ENCODE measurements at regions not wholly inside any gene's neighbourhood (a gene's known extent, or its start where the extent isn't known, plus 50 kb on each side); places are given as distances from the start of the nearest gene placed in this dataset.

DNA sequence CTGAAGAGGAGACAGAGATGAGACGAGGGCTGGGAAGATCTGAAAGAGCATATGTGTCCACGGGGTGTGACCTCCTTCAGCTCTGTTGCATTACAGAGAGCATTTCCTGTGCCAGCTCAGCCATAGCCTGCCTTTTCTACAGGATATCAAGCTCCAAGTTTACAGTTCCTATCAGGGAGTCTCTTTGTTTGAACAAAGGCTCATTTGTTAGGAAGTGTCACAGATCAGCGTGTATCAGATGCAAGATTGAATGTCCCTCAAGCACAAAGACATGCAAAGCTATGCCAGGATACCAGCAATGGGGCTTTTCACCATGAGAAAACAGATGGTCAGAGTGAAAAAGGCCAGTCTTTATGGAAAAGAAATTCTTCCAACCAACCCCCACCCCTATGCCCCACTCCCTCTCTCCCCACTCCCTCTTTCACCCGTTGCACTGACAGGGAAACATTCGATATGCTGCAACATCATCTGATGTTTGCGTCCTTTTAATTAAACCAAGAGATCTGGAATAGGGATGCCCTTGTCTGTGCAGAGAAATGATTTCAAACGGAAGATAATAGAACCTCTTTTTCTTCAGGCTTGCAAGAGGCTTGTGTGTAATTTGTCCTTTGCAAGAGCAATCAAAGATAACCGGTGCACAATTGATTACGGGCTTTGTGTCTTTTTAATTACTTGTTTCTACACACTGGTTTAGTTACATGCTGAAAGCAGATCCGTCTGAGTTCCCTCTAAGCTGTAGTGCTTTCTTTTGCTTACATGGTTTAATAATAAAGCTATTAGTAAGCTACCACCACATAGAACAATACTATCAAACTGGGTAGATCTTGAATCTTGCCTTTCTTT, 263.1 kb upstream of the RGMB start:
- TF ChIP-seq, protein P1, sequence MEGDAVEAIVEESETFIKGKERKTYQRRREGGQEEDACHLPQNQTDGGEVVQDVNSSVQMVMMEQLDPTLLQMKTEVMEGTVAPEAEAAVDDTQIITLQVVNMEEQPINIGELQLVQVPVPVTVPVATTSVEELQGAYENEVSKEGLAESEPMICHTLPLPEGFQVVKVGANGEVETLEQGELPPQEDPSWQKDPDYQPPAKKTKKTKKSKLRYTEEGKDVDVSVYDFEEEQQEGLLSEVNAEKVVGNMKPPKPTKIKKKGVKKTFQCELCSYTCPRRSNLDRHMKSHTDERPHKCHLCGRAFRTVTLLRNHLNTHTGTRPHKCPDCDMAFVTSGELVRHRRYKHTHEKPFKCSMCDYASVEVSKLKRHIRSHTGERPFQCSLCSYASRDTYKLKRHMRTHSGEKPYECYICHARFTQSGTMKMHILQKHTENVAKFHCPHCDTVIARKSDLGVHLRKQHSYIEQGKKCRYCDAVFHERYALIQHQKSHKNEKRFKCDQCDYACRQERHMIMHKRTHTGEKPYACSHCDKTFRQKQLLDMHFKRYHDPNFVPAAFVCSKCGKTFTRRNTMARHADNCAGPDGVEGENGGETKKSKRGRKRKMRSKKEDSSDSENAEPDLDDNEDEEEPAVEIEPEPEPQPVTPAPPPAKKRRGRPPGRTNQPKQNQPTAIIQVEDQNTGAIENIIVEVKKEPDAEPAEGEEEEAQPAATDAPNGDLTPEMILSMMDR (IDR thresholded peaks at IDR 0.05; ENCODE audit: low read depth, low read length, missing input control) = no peak
- TF ChIP-seq RAD21 (IDR thresholded peaks at IDR 0.05) (no peak), FOXA1 (IDR thresholded peaks at IDR 0.05) (no peak), GABPA (IDR thresholded peaks at IDR 0.05 in 1 of 2, conservative IDR thresholded peaks at IDR 0.05 in 1 of 2) (no peak), YY1 (IDR thresholded peaks at IDR 0.05) (no peak)
- TF ChIP-seq, protein P2, sequence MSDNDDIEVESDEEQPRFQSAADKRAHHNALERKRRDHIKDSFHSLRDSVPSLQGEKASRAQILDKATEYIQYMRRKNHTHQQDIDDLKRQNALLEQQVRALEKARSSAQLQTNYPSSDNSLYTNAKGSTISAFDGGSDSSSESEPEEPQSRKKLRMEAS (IDR thresholded peaks at IDR 0.05) = no peak

All from liver (tissue), 3 donors.